T-helper 2 cell treated with Interferon-gamma antibody and Interleukin-4, amounts not matched to agents 5 μg/mL and 100 μg/mL, for 36 hours (primary cell): ENCODE measurements at regions not wholly inside any gene's neighbourhood (a gene's known extent, or its start where the extent isn't known, plus 50 kb on each side); places are given as distances from the start of the nearest gene placed in this dataset.

Source experiments
- DNase-seq: peaks from one replicate; pipeline ENCODE4 v3.0.0; 2021; ENCODE audit warnings: low spot score
- H3K27ac Mint-ChIP-seq: one replicate; pipeline ENCODE4 v1.8.0; 2021; ENCODE audit warnings: mild to moderate bottlenecking, mixed read lengths
- H3K27me3 Mint-ChIP-seq: one replicate; pipeline ENCODE4 v1.8.0; 2021; ENCODE audit warnings: low read depth, mixed read lengths
- H3K36me3 Mint-ChIP-seq: one replicate; pipeline ENCODE4 v1.8.0; 2021; ENCODE audit warnings: low read depth, mixed read lengths
- H3K4me1 Mint-ChIP-seq: one replicate; pipeline ENCODE4 v1.8.0; 2021; ENCODE audit warnings: low read depth, mixed read lengths
- H3K4me3 Mint-ChIP-seq: one replicate; pipeline ENCODE4 v1.8.0; 2022; ENCODE audit warnings: mild to moderate bottlenecking, moderate library complexity, mixed read lengths
- H3K9me3 Mint-ChIP-seq: one replicate; pipeline ENCODE4 v1.8.0; 2021; ENCODE audit warnings: mixed read lengths

DNA sequence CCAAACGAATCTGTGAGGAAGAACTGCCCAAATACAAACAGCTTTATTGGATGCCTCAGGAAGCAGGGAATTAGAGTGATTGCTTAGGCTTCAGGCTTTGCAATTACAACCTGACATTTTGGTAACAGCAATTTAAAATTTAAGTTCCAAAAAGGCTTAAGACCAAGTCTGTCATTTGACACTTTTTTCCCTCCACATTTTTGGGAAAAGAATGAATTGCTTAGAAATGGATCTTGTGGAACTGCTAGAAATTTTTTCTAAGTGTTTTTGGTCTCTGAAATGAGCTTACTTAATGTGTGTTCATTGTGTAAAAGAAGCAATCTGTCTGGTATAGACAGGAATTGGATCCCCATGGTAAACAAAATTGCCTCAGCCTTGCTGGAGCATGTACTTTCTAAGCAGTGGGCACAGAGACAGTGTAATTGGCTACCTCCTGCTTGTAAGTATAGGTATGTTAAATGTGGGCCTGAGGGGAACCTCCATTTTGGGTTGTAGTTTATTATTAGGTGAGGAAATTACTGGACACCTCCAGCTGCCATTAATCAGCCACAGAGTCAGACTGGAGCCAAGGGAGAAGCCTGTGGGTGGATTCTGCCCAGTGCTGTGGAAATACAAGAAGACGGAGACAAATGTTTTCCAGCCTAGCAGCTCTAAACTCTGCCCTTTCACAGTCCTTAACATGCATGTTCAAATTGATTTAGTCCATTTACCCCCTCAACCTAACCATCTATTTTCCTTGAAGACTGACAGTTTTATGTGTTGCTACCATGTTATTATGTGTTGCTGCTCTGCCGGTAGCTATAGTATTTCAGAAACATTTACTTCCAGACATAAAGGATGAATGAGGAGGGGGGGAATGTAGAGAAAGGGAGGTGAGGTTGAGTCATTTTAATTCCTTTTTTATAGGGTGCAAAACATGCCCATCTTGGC, 473.0 kb downstream of the SPRY1 start:
- no peak overlapping the region for H3K27ac Mint-ChIP-seq
- no peaks in the 10 kb centered on the region for H3K4me1 Mint-ChIP-seq
- no peak overlapping the region for H3K4me3 Mint-ChIP-seq
- no peak for DNase-seq
- H3K9me3 Mint-ChIP-seq, result no peaks in the 10 kb centered on the region
- H3K27me3 Mint-ChIP-seq, result no peaks in the 10 kb centered on the region
- H3K36me3 Mint-ChIP-seq, result no peaks in the 10 kb centered on the region

GRCh38 chr4:123870216-123870876, 473.8 kb downstream of the SPRY1 start:
- Mint-ChIP-seq H3K27me3 (no peaks in the 10 kb centered on the region), H3K4me3 (no peak overlapping the region)
- DNase-seq, result no peak

GRCh38 chr4:123871341-123871740, 474.7 kb downstream of the SPRY1 start:
- Mint-ChIP-seq H3K36me3 (no peaks in the 10 kb centered on the region), H3K4me3 (no peak overlapping the region), H3K4me1 (no peaks in the 10 kb centered on the region), H3K27ac (no peak overlapping the region), H3K27me3 (no peaks in the 10 kb centered on the region), H3K9me3 (no peaks in the 10 kb centered on the region)
- no peak for DNase-seq

More at GRCh38 chr4:123870216-123870876, 473.8 kb downstream of the SPRY1 start:
- Mint-ChIP-seq H3K4me1 (no peaks in the 10 kb centered on the region), H3K36me3 (no peaks in the 10 kb centered on the region), H3K9me3 (no peaks in the 10 kb centered on the region), H3K27ac (no peak overlapping the region)

DNA sequence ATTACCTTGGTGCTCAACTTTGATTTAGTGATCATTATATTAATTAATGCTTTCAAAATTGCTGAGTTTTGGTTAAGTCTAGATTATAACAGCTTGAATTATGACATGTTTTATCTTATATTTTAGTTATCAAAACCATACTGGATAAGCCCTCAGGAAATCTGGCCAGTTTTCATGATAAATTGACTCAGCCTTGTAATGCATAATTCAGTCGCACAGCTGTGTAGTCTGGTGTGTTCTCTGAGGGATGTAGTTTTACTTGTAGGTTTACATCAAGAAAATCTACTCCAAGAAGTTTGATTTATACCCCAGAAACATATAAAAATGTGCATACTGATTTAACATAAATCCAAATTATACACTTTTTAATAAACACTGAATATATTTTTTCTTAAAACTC, 477.5 kb downstream of the SPRY1 start:
- no peaks in the 10 kb centered on the region for H3K4me1 Mint-ChIP-seq
- H3K9me3 Mint-ChIP-seq, result no peaks in the 10 kb centered on the region
- no peaks in the 10 kb centered on the region for H3K27me3 Mint-ChIP-seq
- no peak overlapping the region for H3K27ac Mint-ChIP-seq
- H3K4me3 Mint-ChIP-seq, result no peak overlapping the region
- no peaks in the 10 kb centered on the region for H3K36me3 Mint-ChIP-seq
- DNase-seq, result no peak

- Mint-ChIP-seq H3K27me3 (no peaks in the 10 kb centered on the region), H3K4me3 (no peak overlapping the region), H3K36me3 (no peaks in the 10 kb centered on the region), H3K9me3 (no peaks in the 10 kb centered on the region), H3K27ac (no peak overlapping the region), H3K4me1 (no peaks in the 10 kb centered on the region)
- no peak for DNase-seq
Observed at GRCh38 chr4:123876143-123876542, 479.5 kb downstream of the SPRY1 start.

DNA sequence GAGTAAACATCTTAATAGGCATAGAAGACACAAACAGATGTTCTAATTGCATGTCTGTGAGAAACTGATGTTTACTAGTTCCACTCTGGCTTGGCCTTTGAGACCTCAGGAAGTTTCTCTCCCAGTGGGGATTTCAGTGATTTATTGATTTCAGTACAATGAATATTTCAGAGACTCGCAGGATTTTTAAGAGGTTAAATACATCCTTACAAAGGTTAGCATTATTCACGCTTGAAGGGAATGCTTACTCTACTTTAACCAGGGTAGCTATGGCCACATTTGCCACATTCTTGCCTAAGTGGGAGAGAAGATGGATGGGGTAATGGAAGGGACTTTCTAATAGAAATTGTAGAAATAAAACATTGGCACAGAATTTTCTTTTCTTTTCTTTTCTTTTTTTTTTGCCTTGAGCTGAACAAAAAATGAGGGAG, 480.1 kb downstream of the SPRY1 start:
- Mint-ChIP-seq H3K27ac (no peak overlapping the region), H3K4me3 (no peak overlapping the region), H3K9me3 (no peaks in the 10 kb centered on the region), H3K27me3 (no peaks in the 10 kb centered on the region), H3K4me1 (no peaks in the 10 kb centered on the region), H3K36me3 (no peaks in the 10 kb centered on the region)
- DNase-seq, result no peak

GRCh38 chr4:123877551-123877950, 481.0 kb downstream of the SPRY1 start:
- Mint-ChIP-seq H3K4me3 (no peak overlapping the region), H3K4me1 (no peaks in the 10 kb centered on the region), H3K36me3 (no peaks in the 10 kb centered on the region), H3K27me3 (no peaks in the 10 kb centered on the region), H3K27ac (no peak overlapping the region), H3K9me3 (no peaks in the 10 kb centered on the region)
- DNase-seq, result no peak

DNA sequence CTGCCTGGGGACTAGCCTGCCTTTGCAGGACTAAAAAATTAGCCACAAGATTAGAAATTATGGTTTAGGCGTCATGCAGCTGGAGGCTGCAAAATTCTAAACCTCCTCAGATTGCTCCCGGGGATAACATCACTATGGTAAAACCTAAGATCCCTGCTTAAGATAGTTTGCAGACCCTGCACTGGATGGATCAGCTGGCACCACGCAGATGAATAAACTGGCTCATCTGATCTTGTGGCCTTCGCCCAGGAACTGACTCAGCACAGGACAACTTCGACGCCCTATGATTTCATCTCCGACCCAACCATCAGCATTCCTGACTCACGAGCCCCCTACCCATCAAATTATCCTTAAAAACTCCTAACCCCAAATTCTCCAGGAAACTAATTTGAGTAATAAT, 482.4 kb downstream of the SPRY1 start:
- H3K36me3 Mint-ChIP-seq, result no peaks in the 10 kb centered on the region
- no peak overlapping the region for H3K27ac Mint-ChIP-seq
- H3K9me3 Mint-ChIP-seq, result no peaks in the 10 kb centered on the region
- no peak overlapping the region for H3K4me3 Mint-ChIP-seq
- no peaks in the 10 kb centered on the region for H3K27me3 Mint-ChIP-seq
- H3K4me1 Mint-ChIP-seq, result no peaks in the 10 kb centered on the region
- DNase-seq, result no peak

DNA sequence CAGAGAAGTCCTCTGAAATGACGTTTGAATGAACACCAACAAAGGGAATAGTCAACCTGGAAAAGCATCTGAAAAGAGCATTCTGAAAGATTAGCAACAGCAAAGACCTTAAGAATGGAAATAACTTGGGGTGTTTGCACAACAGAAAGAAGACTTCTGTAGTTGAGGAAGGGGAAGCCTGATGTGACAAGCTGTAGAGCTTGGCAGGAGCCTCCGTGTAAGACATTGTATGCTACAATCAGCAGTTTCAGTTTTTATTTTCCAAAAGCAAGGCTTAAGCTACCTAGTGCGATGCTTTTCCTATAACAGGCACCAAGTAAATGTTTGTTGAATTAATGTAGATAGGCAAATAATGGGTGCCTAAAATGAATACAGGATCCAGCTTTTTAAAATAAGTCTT, 484.0 kb downstream of the SPRY1 start:
- no peaks in the 10 kb centered on the region for H3K9me3 Mint-ChIP-seq
- no peaks in the 10 kb centered on the region for H3K36me3 Mint-ChIP-seq
- H3K4me1 Mint-ChIP-seq, result no peaks in the 10 kb centered on the region
- DNase-seq, result no peak
- H3K4me3 Mint-ChIP-seq, result no peak overlapping the region
- no peaks in the 10 kb centered on the region for H3K27me3 Mint-ChIP-seq
- no peak overlapping the region for H3K27ac Mint-ChIP-seq

GRCh38 chr4:123884922-123885321, 488.3 kb downstream of the SPRY1 start:
- Mint-ChIP-seq H3K4me3 (no peak overlapping the region), H3K27me3 (no peaks in the 10 kb centered on the region), H3K27ac (no peak overlapping the region), H3K36me3 (no peaks in the 10 kb centered on the region), H3K4me1 (no peaks in the 10 kb centered on the region), H3K9me3 (no peaks in the 10 kb centered on the region)
- no peak for DNase-seq

GRCh38 chr4:123889507-123889906, 492.9 kb downstream of the SPRY1 start:
- Mint-ChIP-seq H3K27me3 (no peaks in the 10 kb centered on the region), H3K36me3 (no peaks in the 10 kb centered on the region), H3K27ac (no peak overlapping the region), H3K4me3 (no peak overlapping the region), H3K9me3 (no peaks in the 10 kb centered on the region), H3K4me1 (no peaks in the 10 kb centered on the region)
- DNase-seq, result no peak

DNA sequence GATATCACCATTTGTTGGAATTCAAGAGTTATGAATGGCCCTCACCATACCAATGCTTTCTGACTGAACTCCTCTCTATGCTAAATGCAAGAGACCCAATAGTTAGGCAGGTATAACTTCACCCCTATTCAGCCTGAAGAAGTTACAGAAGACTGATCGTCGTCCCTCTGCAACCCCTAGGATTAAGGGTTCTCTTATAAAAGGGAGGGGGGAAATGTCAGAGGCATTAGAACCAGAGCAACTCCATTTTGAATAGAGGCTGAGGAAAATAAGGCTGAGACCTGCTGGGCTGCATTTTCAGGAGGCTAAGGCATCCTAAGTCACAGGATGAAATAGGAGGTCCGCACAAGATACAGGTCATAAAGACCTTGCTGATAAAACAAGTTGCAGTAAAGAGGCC, 494.3 kb downstream of the SPRY1 start:
- H3K4me1 Mint-ChIP-seq, result no peaks in the 10 kb centered on the region
- no peak for DNase-seq
- H3K4me3 Mint-ChIP-seq, result no peak overlapping the region
- H3K27ac Mint-ChIP-seq, result no peak overlapping the region
- no peaks in the 10 kb centered on the region for H3K9me3 Mint-ChIP-seq
- no peaks in the 10 kb centered on the region for H3K27me3 Mint-ChIP-seq
- no peaks in the 10 kb centered on the region for H3K36me3 Mint-ChIP-seq

DNA sequence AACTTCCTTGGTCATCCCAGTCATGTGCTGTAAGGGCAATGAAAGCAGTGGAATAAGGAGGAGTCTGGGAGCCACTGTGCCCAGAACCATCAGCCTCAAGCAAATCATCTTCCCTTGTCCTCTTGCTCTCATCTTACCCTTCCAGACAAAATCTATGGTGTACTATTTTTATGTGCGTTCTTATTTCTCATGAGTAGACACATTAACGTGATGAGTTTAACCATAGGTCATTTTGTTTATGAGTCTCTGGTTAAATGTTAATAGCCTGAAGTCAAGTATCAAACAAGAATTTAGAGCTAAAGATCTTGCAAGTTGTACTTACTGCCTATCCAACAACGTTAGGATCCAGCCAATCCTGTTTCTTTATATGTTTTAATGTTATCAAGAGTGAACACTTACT, 495.3 kb downstream of the SPRY1 start:
- Mint-ChIP-seq H3K27ac (no peak overlapping the region), H3K9me3 (no peaks in the 10 kb centered on the region), H3K36me3 (no peaks in the 10 kb centered on the region), H3K4me3 (no peak overlapping the region), H3K27me3 (no peaks in the 10 kb centered on the region), H3K4me1 (no peaks in the 10 kb centered on the region)
- DNase-seq, result no peak

DNA sequence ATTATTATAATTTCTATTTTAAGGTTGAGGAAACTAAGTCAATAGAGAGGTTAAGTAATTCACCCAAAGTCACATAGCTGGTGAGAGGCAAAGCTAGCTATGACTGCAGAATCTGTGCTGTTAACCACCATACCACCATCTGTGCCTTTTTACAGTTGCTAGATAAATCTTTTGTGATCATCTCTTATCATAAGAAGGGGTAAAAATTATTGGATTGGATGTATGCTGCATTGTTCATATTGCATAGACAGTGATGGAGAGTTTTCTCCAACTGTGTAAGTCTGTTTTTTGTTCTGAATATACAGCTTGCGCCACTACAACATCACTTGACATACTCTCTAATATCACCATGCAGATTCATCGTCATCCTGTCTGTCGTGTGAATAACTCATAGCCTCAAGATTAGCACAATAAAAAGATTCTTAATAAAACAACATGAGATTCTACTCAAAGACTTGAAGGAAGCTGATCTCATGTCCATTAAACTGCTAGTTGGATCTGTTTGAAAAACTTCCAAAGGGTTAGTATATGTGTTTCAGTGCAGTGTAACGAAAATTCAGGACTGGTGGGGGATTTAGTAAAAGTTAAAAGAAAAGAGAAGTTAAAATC, 495.9 kb downstream of the SPRY1 start:
- no peaks in the 10 kb centered on the region for H3K27me3 Mint-ChIP-seq
- no peaks in the 10 kb centered on the region for H3K4me1 Mint-ChIP-seq
- no peaks in the 10 kb centered on the region for H3K36me3 Mint-ChIP-seq
- H3K4me3 Mint-ChIP-seq, result no peak overlapping the region
- no peak for DNase-seq
- no peak overlapping the region for H3K27ac Mint-ChIP-seq
- H3K9me3 Mint-ChIP-seq, result no peaks in the 10 kb centered on the region
